A549 (cell line): ENCODE measurements at regions not wholly inside any gene's neighbourhood (a gene's known extent, or its start where the extent isn't known, plus 50 kb on each side); places are given as distances from the start of the nearest gene placed in this dataset.
A peak's percentile ranks its signal among the peaks of the same experiment; 100 is the strongest.

ENCODE experiments used
- ATAC-seq, 2 experiments: fragments of 200-7000 bp in 1 of 2; fragments of >200 bp in 1 of 2; cut with Nextera tagmentation in 1 of 2; cut with Tn5 transposase in 1 of 2; 3 replicates each; pipeline versions ENCODE4 v1.8.0 to v1.9.1; 2018 to 2020; ENCODE audit warnings: mild to moderate bottlenecking in 1 of 2, moderate library complexity in 1 of 2
- CTCF ChIA-PET: fragments of 300-600 bp; sonication (Branson Sonifier 250); formaldehyde crosslinking; extraction: SDS; loops from one replicate; lab custom pipeline; 2021; ENCODE audit warnings: antibody characterized with exemption, inconsistent platforms; lab: Yijun Ruan, JAX
- POLR2A ChIA-PET: fragments of 350-600 bp; formaldehyde crosslinking; extraction: SDS; loops from one replicate; lab custom pipeline; 2021; ENCODE audit warnings: antibody characterized with exemption, inconsistent platforms; lab: Yijun Ruan, JAX
- DNase-seq, 2 experiments: peaks; one replicate each; pipeline versions ENCODE4 v3.0.0 to v3.0.0-alpha.2; 2011 to 2016; ENCODE audit warnings: low read depth in 1 of 2, low spot score in 1 of 2
- FAIRE-seq: peaks from 2 replicates; lab custom pipeline; 2011; peaks lifted over from hg19 to GRCh38; lab: Jason Lieb, UNC
- H3K27ac ChIP-seq, 2 experiments: fragments of >200 bp; sonication (Bioruptor Twin); formaldehyde crosslinking; 3 replicates each; pipeline ENCODE4 v1.5.1; 2016 to 2017
- H3K4me1 ChIP-seq: fragments of >200 bp; sonication (Bioruptor Twin); formaldehyde crosslinking; 3 replicates; pipeline ENCODE4 v1.6.1; 2016
- H3K4me2 ChIP-seq: fragments of >200 bp; sonication (Bioruptor Twin); formaldehyde crosslinking; 3 replicates; pipeline ENCODE4 v1.6.1; 2016
- H3K4me3 ChIP-seq: fragments of >200 bp; sonication (Bioruptor Twin); formaldehyde crosslinking; 3 replicates; pipeline ENCODE4 v1.5.1; 2016
- H3K9me3 ChIP-seq: fragments of >200 bp; sonication (Bioruptor Twin); formaldehyde crosslinking; 3 replicates; pipeline ENCODE4 v1.6.1; 2016
- BHLHE40 ChIP-seq: IDR thresholded peaks from 2 replicates; pipeline ENCODE4 v1.6.1; 2012; ENCODE audit warnings: low read depth, low read length, inconsistent platforms
- CBX8 ChIP-seq: fragments of 200-600 bp; sonication (generic); IDR thresholded peaks from 2 replicates; pipeline ENCODE4 v1.6.1; 2016
- CHD2 ChIP-seq: fragments of 150-350 bp; IDR thresholded peaks from 2 replicates; pipeline ENCODE4 v1.6.1; 2014; ENCODE audit warnings: low read length; ENCODE audit not compliant: partially characterized antibody
- ELK1 ChIP-seq: fragments of 150-350 bp; IDR thresholded peaks from 2 replicates; pipeline ENCODE4 v1.6.1; 2014; ENCODE audit warnings: low read depth, mild to moderate bottlenecking, low read length
- FOSL2 ChIP-seq, 2 experiments: fragments of 450-650 bp in 1 of 2; fragments of >200 bp in 1 of 2; sonication (Bioruptor Twin) in 1 of 2; formaldehyde crosslinking; IDR thresholded peaks; 2 replicates each; pipeline versions ENCODE4 v1.5.0 to v1.6.1; 2016 to 2020; ENCODE audit warnings: mild to moderate bottlenecking in 1 of 2, moderate library complexity in 1 of 2
- GATA3 ChIP-seq: IDR thresholded peaks from 2 replicates; pipeline ENCODE4 v1.6.1; 2012; ENCODE audit warnings: borderline replicate concordance
- HEYL ChIP-seq: fragments of 250-450 bp; sonication (Bioruptor Pico); IDR thresholded peaks from 2 replicates; pipeline ENCODE4 v1.8.0; 2021; ENCODE audit warnings: mild to moderate bottlenecking, moderate library complexity
- HMGXB4 ChIP-seq: fragments of 250-450 bp; sonication (Bioruptor Pico); IDR thresholded peaks from 2 replicates; pipeline ENCODE4 v1.5.0; 2021; ENCODE audit warnings: mild to moderate bottlenecking, moderate library complexity, borderline replicate concordance
- KDM5A ChIP-seq: fragments of 200-600 bp; sonication (generic); IDR thresholded peaks from 2 replicates; pipeline ENCODE4 v1.6.1; 2016; ENCODE audit warnings: antibody characterized with exemption, mild to moderate bottlenecking
- MAFK ChIP-seq: fragments of 450-650 bp; IDR thresholded peaks from 2 replicates; pipeline ENCODE4 v1.6.1; 2014; ENCODE audit not compliant: partially characterized antibody
- NFE2L2 ChIP-seq: fragments of 150-350 bp; conservative IDR thresholded peaks from 2 replicates; pipeline ENCODE4 v1.6.1; 2014; ENCODE audit warnings: low read length
- NPAS2 ChIP-seq: fragments of 250-450 bp; sonication (Bioruptor Pico); IDR thresholded peaks from 2 replicates; pipeline ENCODE4 v1.8.0; 2022; ENCODE audit warnings: mild to moderate bottlenecking, moderate library complexity, borderline replicate concordance
- POLR2AphosphoS2 ChIP-seq: conservative IDR thresholded peaks from 2 replicates; pipeline ENCODE4 v1.6.1; 2012; ENCODE audit warnings: low read length, improper control_type of control experiment, inconsistent platforms
- RARB ChIP-seq: fragments of 250-450 bp; sonication (Bioruptor Pico); IDR thresholded peaks from 2 replicates; pipeline ENCODE4 v1.8.0; 2021; ENCODE audit warnings: mild to moderate bottlenecking, moderate library complexity
- REST ChIP-seq: fragments of 200-600 bp; sonication (generic); IDR thresholded peaks from 2 replicates; pipeline ENCODE4 v1.6.1; 2016; ENCODE audit warnings: antibody characterized with exemption, mild to moderate bottlenecking, moderate library complexity
- RNF2 ChIP-seq: fragments of 200-600 bp; sonication (generic); IDR thresholded peaks from 2 replicates; pipeline ENCODE4 v1.6.1; 2016; ENCODE audit warnings: low read depth, mild to moderate bottlenecking, antibody characterized with exemption, moderate library complexity, borderline replicate concordance
- SMC3 ChIP-seq: fragments of >200 bp; sonication (Bioruptor Twin); formaldehyde crosslinking; IDR thresholded peaks from 3 replicates; pipeline ENCODE4 v1.6.1; 2018; ENCODE audit warnings: inconsistent platforms
- SREBF2 ChIP-seq: fragments of 450-650 bp; IDR thresholded peaks from 2 replicates; pipeline ENCODE4 v1.6.1; 2014; ENCODE audit warnings: mild to moderate bottlenecking, moderate library complexity
- ZC3H11A ChIP-seq: fragments of 450-650 bp; IDR thresholded peaks from 2 replicates; pipeline ENCODE4 v1.6.1; 2014; ENCODE audit warnings: antibody characterized with exemption, mild to moderate bottlenecking
- ZFP36 ChIP-seq: fragments of 450-650 bp; IDR thresholded peaks from 2 replicates; pipeline ENCODE4 v1.6.1; 2014; ENCODE audit warnings: borderline replicate concordance; ENCODE audit not compliant: partially characterized antibody
- ZNF302 ChIP-seq: fragments of 250-450 bp; sonication (Bioruptor Pico); IDR thresholded peaks from 2 replicates; pipeline ENCODE4 v1.9.0; 2021; ENCODE audit warnings: inconsistent platforms, mild to moderate bottlenecking, moderate library complexity
- ZSCAN20 ChIP-seq: fragments of 250-450 bp; sonication (Bioruptor Pico); IDR thresholded peaks from 2 replicates; pipeline ENCODE4 v1.8.0; 2022; ENCODE audit warnings: mild to moderate bottlenecking, moderate library complexity
- WGBS: methylation state at CpG from one replicate; pipeline ENCODE4 v1.1.6; 2017; ENCODE audit errors: missing lambda C conversion rate; 5-methylcytosine and 5-hydroxymethylcytosine counted together

GRCh38 chr10:33391611-33392465, 57.4 kb upstream of the NRP1 start:
- no peak for FAIRE-seq

GRCh38 chr10:33390046-33390445, 55.6 kb upstream of the NRP1 start:
- FAIRE-seq: peak; percentile 56

More at GRCh38 chr10:33391611-33392465, 57.4 kb upstream of the NRP1 start:
- Histone ChIP-seq H3K4me1 (peaks cover 11% of the 10 kb centered on the region), H3K27ac (no peak overlapping the region), H3K4me3 (no peak overlapping the region), H3K4me2 (no peak overlapping the region), H3K9me3 (peaks cover 10% of the 10 kb centered on the region; the same call in 2 of the 3 replicates)
- ATAC-seq: no peak
- DNase-seq: no peak
- POLR2A ChIA-PET: no interaction called here
- CTCF ChIA-PET: no interaction called here
- 80% methylated on average over 8 of the region's 8 CpGs for WGBS
- no peak for TF ChIP-seq CBX8
- no peak for TF ChIP-seq FOSL2 (IDR thresholded peaks at IDR 0.05)
- no peak for TF ChIP-seq FOSL2 (CRISPR knock-in tag; IDR thresholded peaks at IDR 0.05)
- TF ChIP-seq ZSCAN20 (CRISPR knock-in tag): no peak
- TF ChIP-seq NPAS2 (CRISPR knock-in tag): no peak
- no peak for TF ChIP-seq ELK1
- no peak for TF ChIP-seq MAFK
- no peak for TF ChIP-seq ZNF302 (CRISPR knock-in tag)
- TF ChIP-seq NFE2L2: no peak
- TF ChIP-seq REST: no peak
- TF ChIP-seq SREBF2: no peak
- TF ChIP-seq KDM5A: no peak
- TF ChIP-seq RNF2: no peak
- TF ChIP-seq CHD2: no peak
- no peak for TF ChIP-seq POLR2AphosphoS2

More at GRCh38 chr10:33390046-33390445, 55.6 kb upstream of the NRP1 start:
- DNase-seq (peak; percentile 8 to 55), ATAC-seq (peak in 1 of 2 experiments; percentile 71; a peak in 3 of 6 replicates)
- H3K4me2 ChIP-seq: peak overlapping the region; percentile 27
- POLR2A ChIA-PET: interaction anchor here (0.6 kb wide), 1 partner anchor 55 kb away, joined by 3 read pairs; the partner anchor contains the start of gene NRP1
- H3K9me3 ChIP-seq: peaks cover under 1% of the 10 kb centered on the region; the same call in 1 of the 3 replicates
- CTCF ChIA-PET: interaction anchor here (1.5 kb wide), 1 partner anchor 14 kb away, joined by 4 read pairs; no protein-coding TSS in a partner anchor
- no peak overlapping the region for H3K4me3 ChIP-seq
- H3K4me1 ChIP-seq: peaks cover 11% of the 10 kb centered on the region
- TF ChIP-seq ZFP36 (no peak), HMGXB4 (CRISPR knock-in tag) (no peak), CHD2 (no peak), HEYL (CRISPR knock-in tag) (no peak), SMC3 (no peak), ELK1 (no peak), POLR2AphosphoS2 (no peak), RARB (CRISPR knock-in tag) (no peak), BHLHE40 (no peak), ZC3H11A (no peak), GATA3 (no peak)
- TF ChIP-seq, all 56 proteins: peak for 0
- peak overlapping the region; percentile 4 to 72; a peak in 4 of 6 replicates for H3K27ac ChIP-seq
- 41% methylated on average over 5 of the region's 5 CpGs for WGBS
